SJSA1 (cell line): ENCODE measurements at regions not wholly inside any gene's neighbourhood (a gene's known extent, or its start where the extent isn't known, plus 50 kb on each side); places are given as distances from the start of the nearest gene placed in this dataset.
"Not testable (repeated sequence)": the region's sequence is repeated elsewhere in the genome, so short reads cannot be mapped to it uniquely, and the experiment has no call there.

ENCODE experiments used
- DNase-seq, 2 experiments: peaks; one replicate each; pipeline ENCODE4 v3.0.0-alpha.2; 2015 to 2020; ENCODE audit warnings: low spot score in 2 of 2, low read depth in 1 of 2
- H3K27ac ChIP-seq: fragments of 250-450 bp; sonication (Bioruptor Pico); 2 replicates; pipeline ENCODE4 v1.5.1; 2020; ENCODE audit warnings: mild to moderate bottlenecking, moderate library complexity
- H3K27me3 ChIP-seq: fragments of 250-450 bp; sonication (Bioruptor Pico); replicated peaks from 2 replicates; pipeline ENCODE4 v1.5.1; 2020; ENCODE audit warnings: mild to moderate bottlenecking, moderate library complexity
- H3K36me3 ChIP-seq: fragments of 250-450 bp; sonication (Bioruptor Pico); 2 replicates; pipeline ENCODE4 v1.5.1; 2020; ENCODE audit warnings: mild to moderate bottlenecking
- H3K4me1 ChIP-seq: fragments of 250-450 bp; sonication (Bioruptor Pico); replicated peaks from 2 replicates; pipeline ENCODE4 v1.6.1; 2021; ENCODE audit warnings: mild to moderate bottlenecking
- H3K4me3 ChIP-seq: fragments of 250-450 bp; sonication (Bioruptor Pico); 2 replicates; pipeline ENCODE4 v1.5.1; 2020; ENCODE audit warnings: mild to moderate bottlenecking
- H3K9me3 ChIP-seq: fragments of 250-450 bp; sonication (Bioruptor Pico); replicated peaks from 2 replicates; pipeline ENCODE4 v1.5.1; 2020; ENCODE audit warnings: mild to moderate bottlenecking

GRCh38 chr16:48049847-48050246 is 105.9 kb downstream of the ABCC12 start:
- no peaks in the 10 kb centered on the region for H3K36me3 ChIP-seq
- H3K27me3 ChIP-seq = peaks cover 12% of the 10 kb centered on the region
- no peak overlapping the region for H3K27ac ChIP-seq
- no peak overlapping the region for H3K4me3 ChIP-seq
- no peaks in the 10 kb centered on the region for H3K4me1 ChIP-seq
- no peak for DNase-seq
- no peaks in the 10 kb centered on the region for H3K9me3 ChIP-seq

- no peak overlapping the region for H3K27ac ChIP-seq
- H3K9me3 ChIP-seq = no peaks in the 10 kb centered on the region
- no peak for DNase-seq
- H3K27me3 ChIP-seq = peaks cover 1% of the 10 kb centered on the region
- H3K4me3 ChIP-seq = no peak overlapping the region
- H3K36me3 ChIP-seq = no peaks in the 10 kb centered on the region
- no peaks in the 10 kb centered on the region for H3K4me1 ChIP-seq
Observed at GRCh38 chr16:48047720-48048119, 108.1 kb downstream of the ABCC12 start.

- Histone ChIP-seq H3K4me1 (no peaks in the 10 kb centered on the region), H3K36me3 (no peaks in the 10 kb centered on the region), H3K27me3 (no peaks in the 10 kb centered on the region; the same call in 1 of the 2 replicates), H3K9me3 (no peaks in the 10 kb centered on the region), H3K4me3 (no peak overlapping the region), H3K27ac (no peak overlapping the region)
- DNase-seq = no peak
Observed at GRCh38 chr16:48047241-48047640, 108.6 kb downstream of the ABCC12 start.

GRCh38 chr16:48044117-48044516 is 111.7 kb downstream of the ABCC12 start:
- no peaks in the 10 kb centered on the region for H3K36me3 ChIP-seq
- H3K27me3 ChIP-seq = no peaks in the 10 kb centered on the region; the same call in 1 of the 2 replicates
- H3K4me1 ChIP-seq = no peaks in the 10 kb centered on the region
- H3K27ac ChIP-seq = no peak overlapping the region
- no peaks in the 10 kb centered on the region for H3K9me3 ChIP-seq
- no peak for DNase-seq
- no peak overlapping the region for H3K4me3 ChIP-seq

- Histone ChIP-seq H3K36me3 (no peaks in the 10 kb centered on the region), H3K27ac (no peak overlapping the region), H3K4me3 (no peak overlapping the region), H3K9me3 (no peaks in the 10 kb centered on the region), H3K4me1 (no peaks in the 10 kb centered on the region), H3K27me3 (no peaks in the 10 kb centered on the region; the same call in 1 of the 2 replicates)
- no peak for DNase-seq
Observed at GRCh38 chr16:48041981-48042421, 113.8 kb downstream of the ABCC12 start.

- no peak overlapping the region for H3K27ac ChIP-seq
- no peaks in the 10 kb centered on the region for H3K36me3 ChIP-seq
- no peaks in the 10 kb centered on the region for H3K4me1 ChIP-seq
- no peak for DNase-seq
- H3K27me3 ChIP-seq = no peaks in the 10 kb centered on the region; the same call in none of the 2 replicates
- no peak overlapping the region for H3K4me3 ChIP-seq
- H3K9me3 ChIP-seq = no peaks in the 10 kb centered on the region
Observed at GRCh38 chr16:48035142-48035541, 120.7 kb downstream of the ABCC12 start.

- H3K27ac ChIP-seq = no peak overlapping the region
- no peaks in the 10 kb centered on the region for H3K9me3 ChIP-seq
- no peak overlapping the region for H3K4me3 ChIP-seq
- H3K4me1 ChIP-seq = no peaks in the 10 kb centered on the region
- DNase-seq = no peak
- no peaks in the 10 kb centered on the region; the same call in none of the 2 replicates for H3K27me3 ChIP-seq
- H3K36me3 ChIP-seq = no peaks in the 10 kb centered on the region
Observed at GRCh38 chr16:48030926-48031325, 124.9 kb downstream of the ABCC12 start.

GRCh38 chr16:48029768-48030167 is 126.0 kb downstream of the ABCC12 start:
- no peak overlapping the region for H3K27ac ChIP-seq
- no peak overlapping the region for H3K4me3 ChIP-seq
- DNase-seq = no peak
- no peaks in the 10 kb centered on the region for H3K4me1 ChIP-seq
- H3K36me3 ChIP-seq = no peaks in the 10 kb centered on the region
- no peaks in the 10 kb centered on the region; the same call in 1 of the 2 replicates for H3K27me3 ChIP-seq
- no peaks in the 10 kb centered on the region for H3K9me3 ChIP-seq

- H3K27ac ChIP-seq = no peak overlapping the region
- no peaks in the 10 kb centered on the region for H3K36me3 ChIP-seq
- H3K27me3 ChIP-seq = peaks cover 3% of the 10 kb centered on the region; the same call in 1 of the 2 replicates
- no peak overlapping the region for H3K4me3 ChIP-seq
- H3K4me1 ChIP-seq = no peaks in the 10 kb centered on the region
- DNase-seq = no peak
- no peaks in the 10 kb centered on the region for H3K9me3 ChIP-seq
Observed at GRCh38 chr16:48025359-48025758, 130.4 kb downstream of the ABCC12 start.

- Histone ChIP-seq H3K27me3 (peaks cover 3% of the 10 kb centered on the region; the same call in 1 of the 2 replicates), H3K4me3 (no peak overlapping the region), H3K27ac (no peak overlapping the region), H3K9me3 (no peaks in the 10 kb centered on the region), H3K4me1 (no peaks in the 10 kb centered on the region), H3K36me3 (no peaks in the 10 kb centered on the region)
- no peak for DNase-seq
Observed at GRCh38 chr16:48024042-48024441, 131.8 kb downstream of the ABCC12 start.

GRCh38 chr16:48022496-48022895 is 133.3 kb downstream of the ABCC12 start:
- Histone ChIP-seq H3K9me3 (no peaks in the 10 kb centered on the region), H3K4me3 (no peak overlapping the region), H3K4me1 (no peaks in the 10 kb centered on the region), H3K36me3 (no peaks in the 10 kb centered on the region), H3K27ac (no peak overlapping the region), H3K27me3 (peaks cover 3% of the 10 kb centered on the region; the same call in 1 of the 2 replicates)
- no peak for DNase-seq

GRCh38 chr16:48020617-48021016 is 135.2 kb downstream of the ABCC12 start:
- H3K27ac ChIP-seq, H3K4me1 ChIP-seq, DNase-seq, H3K4me3 ChIP-seq, H3K36me3 ChIP-seq, H3K27me3 ChIP-seq, H3K9me3 ChIP-seq: not testable (repeated sequence)

GRCh38 chr16:48014349-48015135 is 141.3 kb downstream of the ABCC12 start:
- Histone ChIP-seq H3K9me3 (no peaks in the 10 kb centered on the region), H3K4me1 (no peaks in the 10 kb centered on the region), H3K36me3 (no peaks in the 10 kb centered on the region), H3K27me3 (no peaks in the 10 kb centered on the region), H3K4me3 (no peak overlapping the region), H3K27ac (no peak overlapping the region)
- DNase-seq = no peak

GRCh38 chr16:48013491-48013901 is 142.3 kb downstream of the ABCC12 start:
- Histone ChIP-seq H3K27me3 (no peaks in the 10 kb centered on the region), H3K27ac (no peak overlapping the region), H3K9me3 (no peaks in the 10 kb centered on the region), H3K4me1 (no peaks in the 10 kb centered on the region), H3K36me3 (no peaks in the 10 kb centered on the region), H3K4me3 (no peak overlapping the region)
- DNase-seq = no peak
